Activated T-cell treated with anti-CD3 and anti-CD28 coated beads for 48 hours (primary cell): ENCODE measurements at regions not wholly inside any gene's neighbourhood (a gene's known extent, or its start where the extent isn't known, plus 50 kb on each side); places are given as distances from the start of the nearest gene placed in this dataset.
"Not testable (repeated sequence)": the region's sequence is repeated elsewhere in the genome, so short reads cannot be mapped to it uniquely, and the experiment has no call there.

Experiments used
- DNase-seq: peaks from one replicate; pipeline ENCODE4 v3.0.0-alpha.2; 2020; ENCODE audit warnings: low read depth

- no peak for DNase-seq
Measured at GRCh38 chr4:64216741-64217140, 192.5 kb downstream of the TECRL start.

GRCh38 chr4:64205376-64205775 lies 203.9 kb downstream of the TECRL start:
- no peak for DNase-seq

DNA sequence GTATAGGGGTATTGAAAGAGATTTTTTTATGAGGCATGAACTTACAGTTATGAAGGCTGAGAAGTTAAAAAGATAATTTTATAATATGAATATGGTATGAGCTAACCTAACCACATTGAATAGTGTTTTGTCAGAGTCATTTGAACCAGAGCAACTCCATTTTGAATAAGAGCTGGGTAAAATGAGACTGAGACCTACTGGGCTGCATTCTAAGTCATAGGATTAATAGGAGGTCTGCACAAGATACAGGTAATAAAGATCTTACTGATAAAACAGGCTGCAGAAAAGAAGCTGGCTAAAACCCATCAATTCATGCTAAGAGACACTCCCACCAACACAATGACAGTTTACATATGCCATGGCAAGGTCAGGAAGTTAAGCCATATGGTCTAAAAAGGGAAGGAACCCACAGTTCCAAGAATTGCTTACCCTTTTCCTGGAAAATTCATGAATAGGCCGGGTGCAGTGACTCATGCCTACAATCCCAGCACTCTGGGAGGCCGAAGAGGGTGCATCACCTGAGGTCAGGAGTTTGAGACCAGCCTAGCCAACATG lies 209.2 kb downstream of the TECRL start:
- no peak for DNase-seq

DNA sequence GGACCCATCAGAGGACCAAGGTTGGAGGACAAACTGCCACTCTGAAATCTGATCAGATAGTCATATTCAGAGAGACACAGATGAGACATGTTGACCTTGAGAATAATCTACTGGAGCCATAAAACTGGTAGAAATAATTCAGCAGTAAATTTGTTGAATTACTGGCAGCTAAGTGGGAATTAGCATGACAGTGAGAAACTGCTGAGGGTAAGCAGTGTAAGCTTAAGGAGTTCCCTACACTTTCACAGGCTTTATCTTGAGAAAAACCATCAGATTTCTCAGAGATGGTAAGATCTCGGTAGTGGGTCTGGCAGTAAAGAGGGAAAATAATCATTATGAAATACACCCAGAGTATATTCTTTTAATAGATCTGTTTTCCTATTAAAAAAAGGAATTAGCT lies 213.7 kb downstream of the TECRL start:
- no peak for DNase-seq

GRCh38 chr4:64192731-64193412 lies 216.4 kb downstream of the TECRL start:
- no peak for DNase-seq

- DNase-seq = no peak
Measured at GRCh38 chr4:64174247-64174882, 234.9 kb downstream of the TECRL start.

GRCh38 chr4:64166365-64166764 lies 242.9 kb downstream of the TECRL start:
- no peak for DNase-seq

DNA sequence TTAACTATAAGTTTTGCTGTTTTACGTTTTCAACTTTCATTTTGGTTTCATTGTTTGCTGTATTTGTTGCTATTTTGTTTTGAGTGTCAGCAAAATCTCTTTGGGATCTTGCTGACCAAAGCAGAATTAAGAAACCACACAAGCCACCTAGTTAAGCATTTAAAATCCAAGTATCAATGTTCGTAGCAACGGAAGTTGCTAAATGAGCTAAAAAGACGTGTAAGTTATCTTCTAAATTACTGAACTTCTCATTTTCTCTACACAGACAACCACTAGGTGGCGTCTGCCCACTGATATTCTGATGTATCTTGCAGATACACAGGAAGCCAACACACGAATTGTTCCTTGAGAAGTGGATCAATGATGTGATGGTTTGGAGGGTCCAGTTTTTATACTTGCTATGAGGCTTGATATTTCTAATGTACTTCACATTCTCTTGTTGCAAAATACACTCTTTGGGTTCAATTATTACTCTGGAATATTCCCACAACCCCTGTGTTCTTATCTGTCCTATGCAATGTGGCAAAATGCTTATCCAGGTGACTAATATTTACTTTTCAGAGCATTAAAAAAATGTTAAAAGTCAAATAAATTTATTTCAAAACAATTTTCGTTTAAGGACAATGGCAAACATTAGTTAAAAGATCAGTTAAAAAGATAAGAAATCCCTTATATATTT lies 250.5 kb downstream of the TECRL start:
- DNase-seq = peak; percentile 15

- DNase-seq = no peak
Measured at GRCh38 chr4:64157397-64157796, 251.9 kb downstream of the TECRL start.

DNA sequence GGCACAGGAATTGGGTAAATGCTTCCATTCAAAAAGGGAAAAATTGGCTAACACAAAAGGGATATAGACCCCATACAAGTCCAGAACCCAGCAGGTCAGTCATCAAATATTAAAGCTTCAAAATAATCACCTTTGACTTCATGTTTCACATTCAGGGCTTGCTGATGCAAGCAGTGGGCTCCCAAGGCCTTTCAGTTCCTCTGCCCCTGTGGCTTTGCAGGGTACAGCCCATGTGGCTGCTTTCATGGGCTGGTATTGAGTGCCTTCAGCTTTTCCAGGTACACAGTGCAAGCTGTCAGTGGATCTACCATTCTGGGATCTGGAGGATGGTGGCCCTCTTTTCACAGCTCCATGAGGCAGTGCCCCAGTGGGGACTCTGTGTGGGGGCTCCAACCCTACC lies 253.0 kb downstream of the TECRL start:
- DNase-seq = no peak

GRCh38 chr4:64146030-64146429 lies 263.2 kb downstream of the TECRL start:
- DNase-seq = no peak

DNA sequence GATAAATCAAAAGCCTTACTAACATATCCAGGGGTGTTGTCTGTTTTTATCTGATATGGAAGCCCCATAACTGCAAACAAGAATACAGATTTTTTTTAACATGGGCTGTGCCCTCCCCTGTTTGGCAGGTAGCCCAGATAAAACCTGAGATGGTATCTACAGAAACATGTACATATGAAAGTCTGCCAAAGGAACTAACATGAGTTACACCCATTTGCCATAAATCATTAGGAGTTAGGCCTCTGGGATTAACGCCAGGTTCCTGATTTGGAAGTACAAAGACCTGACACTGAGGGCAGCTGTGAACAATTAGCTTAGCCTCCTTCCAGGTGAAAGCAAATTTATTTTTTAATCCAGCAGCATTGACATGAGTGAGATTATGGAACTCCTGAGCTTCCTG lies 264.3 kb downstream of the TECRL start:
- DNase-seq = no peak

DNA sequence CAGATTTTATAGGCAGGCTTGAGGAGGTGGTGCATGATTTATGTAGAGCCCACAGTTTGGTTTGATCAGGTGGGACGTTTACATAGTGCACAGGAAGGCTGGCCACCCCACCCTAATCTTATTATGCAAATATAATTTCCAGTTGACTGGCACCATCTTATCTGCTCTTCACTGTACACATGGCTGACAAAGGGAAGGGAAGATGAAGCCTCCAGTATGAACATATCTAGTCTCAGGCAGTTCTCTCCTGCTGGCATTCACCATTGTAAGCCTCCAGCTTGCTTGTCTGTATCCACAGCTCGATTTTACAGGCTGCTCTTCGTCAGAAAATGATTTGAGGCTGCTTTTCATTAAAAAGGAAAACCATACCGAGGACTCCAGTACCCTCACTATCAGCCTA lies 278.3 kb downstream of the TECRL start:
- no peak for DNase-seq

DNA sequence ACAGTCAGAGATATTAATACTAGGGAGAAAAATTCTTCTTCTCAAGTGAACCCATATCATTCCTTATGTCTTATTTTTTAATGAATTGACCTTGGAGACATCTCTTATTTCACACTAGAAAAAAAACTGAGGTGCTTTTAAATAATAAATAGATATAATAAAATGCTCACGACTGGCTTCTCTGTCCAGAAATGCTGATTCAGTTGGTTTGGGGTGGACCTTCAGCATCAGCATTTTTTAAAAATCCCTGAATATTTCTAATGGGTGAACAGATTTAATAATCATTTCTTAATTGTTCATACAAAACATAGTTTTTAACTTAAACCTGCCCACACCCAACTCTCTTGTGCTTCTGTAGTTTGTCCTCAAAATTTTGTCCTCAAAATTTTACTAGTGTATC lies 283.9 kb downstream of the TECRL start:
- no peak for DNase-seq

- DNase-seq = no peak
Measured at GRCh38 chr4:64121803-64122202, 287.4 kb downstream of the TECRL start.

- DNase-seq = no peak
Measured at GRCh38 chr4:64105903-64106302, 303.3 kb downstream of the TECRL start.

DNA sequence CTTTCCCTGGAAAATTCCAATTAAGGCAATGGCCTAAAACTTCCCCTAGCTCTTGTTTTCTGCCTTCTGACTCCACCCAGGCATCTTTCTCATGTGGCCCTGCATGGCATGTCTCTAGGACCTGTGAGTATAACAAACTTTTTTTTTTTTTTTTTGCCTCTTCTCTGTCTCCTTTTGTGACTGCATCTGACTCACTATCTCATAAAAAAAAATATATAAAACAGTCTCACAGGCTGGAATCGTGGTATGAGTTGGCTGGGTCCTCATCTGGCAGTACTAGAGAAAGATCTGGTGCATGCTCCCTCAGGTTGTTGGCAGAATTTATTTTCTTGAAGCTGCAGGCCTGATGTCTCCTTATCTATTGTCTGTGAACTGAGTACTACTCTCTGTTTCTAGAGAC lies 313.9 kb downstream of the TECRL start:
- no peak for DNase-seq

- DNase-seq = no peak
Measured at GRCh38 chr4:64079316-64079715, 329.9 kb downstream of the TECRL start.

GRCh38 chr4:64068096-64068495 lies 341.2 kb downstream of the TECRL start:
- no peak for DNase-seq

GRCh38 chr4:64062991-64063390 lies 346.3 kb downstream of the TECRL start:
- DNase-seq = no peak

DNA sequence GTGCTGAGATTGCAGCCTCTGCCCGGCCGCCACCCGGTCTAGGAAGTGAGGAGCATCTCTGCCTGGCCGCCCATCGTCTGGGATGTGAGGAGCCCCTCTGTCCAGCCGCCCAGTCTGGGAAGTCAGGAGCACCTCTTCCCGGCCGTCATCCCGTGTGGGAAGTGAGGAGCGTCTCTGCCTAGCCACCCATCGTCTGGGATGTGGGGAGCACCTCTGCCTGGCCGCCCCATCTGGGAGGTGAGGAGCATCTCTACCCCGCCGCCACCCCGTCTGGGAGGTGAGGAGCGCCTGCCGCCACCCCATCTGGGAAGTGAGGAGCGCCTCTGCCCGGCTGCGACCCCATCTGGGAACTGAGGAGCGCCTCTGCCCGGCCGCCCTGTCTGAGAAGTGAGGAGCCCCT lies 372.2 kb downstream of the TECRL start:
- DNase-seq = not testable (repeated sequence)

- DNase-seq = no peak
Measured at GRCh38 chr4:64022560-64022959, 386.7 kb downstream of the TECRL start.

- DNase-seq = no peak
Measured at GRCh38 chr4:64016893-64017292, 392.4 kb downstream of the TECRL start.
